Glomerular visceral epithelial cell (primary cell): ENCODE measurements at regions not wholly inside any gene's neighbourhood (a gene's known extent, or its start where the extent isn't known, plus 50 kb on each side); places are given as distances from the start of the nearest gene placed in this dataset.
"Not testable (repeated sequence)": the region's sequence is repeated elsewhere in the genome, so short reads cannot be mapped to it uniquely, and the experiment has no call there.

Experiments
- DNase-seq: peaks from one replicate; pipeline ENCODE4 v3.0.0-alpha.2; 2016; ENCODE audit errors: extremely low spot score

DNA sequence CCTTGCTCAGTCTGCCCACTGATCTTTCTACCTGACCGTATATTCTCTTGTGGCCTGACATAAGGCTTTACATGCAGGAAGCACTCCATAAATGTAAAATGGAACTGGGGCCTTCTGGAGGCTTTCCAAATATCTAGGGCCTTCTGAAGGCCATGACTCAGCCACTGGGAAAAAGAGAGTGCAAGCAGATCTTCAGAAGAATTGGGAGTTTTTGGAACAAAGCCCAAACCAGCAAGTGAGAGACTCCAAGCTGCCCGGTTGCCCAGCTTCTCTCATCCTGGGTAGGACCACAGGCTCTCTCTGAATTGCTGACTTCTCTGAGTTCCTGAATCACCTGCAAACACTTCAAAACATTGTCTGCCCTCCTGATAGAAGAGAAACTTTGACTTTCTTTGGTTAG lies 107.9 kb upstream of the BMAL1 start:
- peak; percentile 86 for DNase-seq

DNA sequence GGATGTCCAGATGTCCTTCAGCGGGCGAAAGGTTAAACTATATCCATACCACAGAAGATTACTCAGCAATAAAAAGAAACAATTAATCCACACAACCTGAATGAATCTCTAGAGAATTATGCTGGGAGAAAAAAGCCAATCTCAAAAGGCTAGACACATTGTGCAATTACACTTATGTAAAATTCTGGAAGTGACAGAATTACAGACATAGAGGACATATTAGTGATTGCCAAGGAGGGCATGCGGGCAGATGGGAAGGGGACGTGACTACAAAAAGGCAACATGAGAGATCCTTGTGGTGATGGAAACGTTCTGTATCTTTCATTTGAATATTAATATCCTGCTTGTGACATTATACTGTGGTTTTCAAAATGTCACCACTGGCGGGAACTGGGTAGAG lies 103.5 kb upstream of the BMAL1 start:
- DNase-seq: no peak

DNA sequence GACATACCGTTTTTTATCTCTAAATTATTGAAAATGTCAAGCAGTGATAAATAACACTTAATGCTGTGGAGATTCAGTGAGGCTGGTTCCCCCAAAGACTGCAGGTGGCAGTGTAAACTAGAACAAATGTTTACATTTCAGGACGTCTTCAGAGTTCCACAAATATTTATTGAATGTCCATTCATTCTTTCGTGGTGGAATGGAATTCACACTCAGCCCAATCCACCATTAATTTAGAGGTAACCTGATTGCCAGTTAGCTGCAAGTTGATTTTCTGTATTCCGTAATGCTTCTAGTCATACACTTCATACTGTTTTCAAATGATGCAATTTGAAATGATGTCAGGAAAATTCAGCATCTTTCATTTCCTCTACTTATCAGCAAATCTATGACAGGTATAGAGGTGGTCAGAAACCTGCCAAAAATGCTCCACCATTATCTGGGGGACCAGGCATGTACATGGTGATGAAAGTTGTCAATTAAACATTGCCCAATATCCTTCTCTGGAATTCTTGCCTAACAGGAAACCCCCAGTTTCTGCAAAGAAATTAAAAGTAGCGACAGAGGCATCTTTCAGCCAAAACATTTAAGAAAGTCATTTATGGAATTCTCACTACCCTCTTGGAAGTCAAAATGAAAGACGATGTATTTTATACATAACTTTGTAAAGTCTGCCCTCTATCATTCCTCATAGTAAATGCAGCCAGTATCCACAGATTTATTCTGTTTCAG lies 94.3 kb upstream of the BMAL1 start:
- peak; percentile 32 for DNase-seq

DNA sequence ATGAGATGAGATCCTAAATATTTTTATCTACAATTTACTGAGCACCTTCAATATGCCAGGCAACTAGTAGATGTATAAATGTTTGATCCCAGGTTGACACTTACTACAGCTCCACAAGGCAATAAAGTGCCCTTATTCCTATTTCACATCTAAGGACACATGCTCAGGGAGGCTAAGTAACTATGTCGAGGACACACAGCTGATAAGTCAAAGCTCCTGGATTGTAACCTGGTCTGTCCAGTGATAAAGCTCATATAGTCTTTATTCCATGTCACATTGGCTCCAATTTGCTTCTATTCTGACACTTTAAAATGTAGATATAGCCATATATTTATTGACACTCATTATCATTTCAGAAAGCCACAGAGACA lies 93.8 kb upstream of the BMAL1 start:
- no peak for DNase-seq

DNA sequence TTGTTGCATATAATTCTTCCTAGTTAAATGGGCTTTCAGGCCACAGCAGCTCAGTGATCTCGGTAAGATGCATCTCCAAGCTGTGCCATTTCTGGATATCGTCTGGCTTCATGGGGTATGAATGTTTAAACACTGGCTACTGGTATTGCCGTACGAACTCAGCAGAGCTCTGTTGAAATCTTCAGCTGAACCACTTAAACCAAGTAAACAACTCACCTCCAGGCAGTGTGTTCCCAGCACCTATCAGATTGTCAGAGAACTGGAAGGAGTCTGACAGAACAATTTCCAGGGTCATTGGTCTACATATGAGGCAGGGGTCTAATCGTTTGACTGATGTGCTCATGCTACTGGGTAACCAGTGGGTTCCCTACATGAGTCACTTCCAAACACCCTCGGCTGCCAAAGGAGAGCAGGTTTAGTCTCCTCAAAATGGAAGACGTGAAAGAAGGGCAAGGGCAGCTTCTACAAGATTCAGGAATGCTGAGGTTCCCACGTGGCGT lies 93.2 kb upstream of the BMAL1 start:
- DNase-seq: no peak

DNA sequence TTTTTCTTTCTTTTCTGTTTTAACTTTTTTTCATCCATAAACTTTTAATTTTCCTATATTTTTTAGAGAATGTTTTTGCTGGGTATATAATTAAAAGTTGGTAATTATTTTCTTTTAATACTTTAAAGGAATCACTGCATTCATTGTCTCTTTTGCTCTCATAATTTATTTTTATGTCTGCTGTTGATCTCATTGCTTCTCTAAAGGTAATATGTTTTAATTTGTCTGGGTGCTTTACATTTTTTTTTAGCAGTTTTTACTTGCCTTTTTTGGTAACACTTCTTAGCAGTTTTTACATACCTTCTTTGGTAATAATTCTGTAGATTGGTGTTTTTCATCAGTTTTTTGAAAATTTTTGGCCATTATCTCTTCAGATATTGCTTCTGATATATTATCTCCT lies 89.4 kb upstream of the BMAL1 start:
- DNase-seq: no peak

DNA sequence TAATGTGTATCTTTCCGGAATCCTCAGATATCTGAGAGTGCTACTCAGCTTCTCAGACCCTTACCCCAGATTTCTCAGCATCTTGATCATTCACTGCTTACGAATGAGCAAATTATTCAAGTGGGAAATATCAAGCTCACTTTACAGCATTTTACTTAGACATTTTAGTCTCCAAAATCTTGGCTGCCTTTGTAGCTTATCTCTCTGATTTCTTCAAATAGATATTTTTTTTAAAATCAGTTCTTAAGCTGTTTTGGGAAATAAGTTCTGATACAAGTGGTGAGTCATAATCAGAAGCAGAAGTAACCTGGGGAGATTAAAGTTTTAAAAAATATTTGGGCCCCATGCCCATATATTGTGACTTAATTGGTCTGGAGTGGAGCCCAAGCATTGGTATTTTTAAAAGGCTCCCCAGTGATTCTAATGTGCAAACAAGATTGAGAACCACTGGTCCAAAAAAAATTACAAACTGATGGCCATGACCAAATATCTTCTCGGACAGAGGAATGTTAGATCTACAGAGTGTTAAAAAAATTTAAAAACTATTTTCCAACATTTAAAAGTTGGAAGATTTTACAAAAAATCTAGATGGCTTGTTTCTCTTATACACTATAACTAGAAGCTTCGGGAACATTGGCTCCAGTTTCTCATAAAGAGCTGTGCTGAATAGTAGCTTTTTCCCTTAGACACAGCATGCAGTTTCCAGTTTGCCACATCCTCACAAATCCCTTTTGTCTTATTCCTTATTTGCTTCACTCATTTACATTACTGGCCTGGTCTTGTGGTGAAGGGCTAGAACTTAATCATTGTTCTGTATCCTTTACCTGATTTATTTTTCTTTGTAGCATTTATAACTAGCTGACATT lies 87.8 kb upstream of the BMAL1 start:
- DNase-seq: no peak

DNA sequence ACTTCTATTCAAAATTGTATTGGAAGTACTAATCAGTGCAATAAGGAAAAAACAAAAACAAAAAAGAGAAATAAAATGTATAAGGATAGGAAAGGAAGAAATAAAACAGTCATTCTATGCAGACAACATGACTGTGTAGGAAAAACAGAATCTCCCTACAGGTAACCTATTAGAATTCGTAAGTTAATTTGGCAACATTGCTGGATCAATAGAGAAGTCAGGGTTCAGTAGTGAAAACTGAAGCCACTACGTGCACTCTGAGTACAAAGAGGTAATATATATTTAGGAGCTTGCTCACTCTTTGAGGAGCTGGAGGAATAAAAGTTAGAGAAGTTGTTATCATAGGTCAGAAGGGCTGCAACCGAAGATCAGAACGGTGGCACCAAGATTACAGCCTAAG lies 84.0 kb upstream of the BMAL1 start:
- no peak for DNase-seq

DNA sequence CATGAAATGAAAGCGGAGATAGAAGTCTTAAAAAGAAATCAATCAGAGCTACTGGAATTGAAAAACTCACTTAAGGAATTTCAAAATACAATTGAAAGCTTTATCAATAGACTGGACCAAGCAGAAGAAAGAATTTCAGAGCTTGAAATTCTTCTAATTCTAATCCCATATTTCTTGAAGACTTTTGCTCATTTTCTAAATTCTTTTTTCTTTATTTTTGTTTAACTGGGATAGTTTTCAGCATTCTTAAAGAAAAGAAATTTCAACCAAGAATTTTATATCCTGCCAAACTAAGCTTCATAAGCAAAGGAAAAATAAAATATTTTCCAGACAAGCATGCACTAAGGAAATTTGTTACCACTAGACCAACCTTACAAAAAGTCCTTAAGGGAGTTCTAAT lies 80.2 kb upstream of the BMAL1 start:
- not testable (repeated sequence) for DNase-seq

DNA sequence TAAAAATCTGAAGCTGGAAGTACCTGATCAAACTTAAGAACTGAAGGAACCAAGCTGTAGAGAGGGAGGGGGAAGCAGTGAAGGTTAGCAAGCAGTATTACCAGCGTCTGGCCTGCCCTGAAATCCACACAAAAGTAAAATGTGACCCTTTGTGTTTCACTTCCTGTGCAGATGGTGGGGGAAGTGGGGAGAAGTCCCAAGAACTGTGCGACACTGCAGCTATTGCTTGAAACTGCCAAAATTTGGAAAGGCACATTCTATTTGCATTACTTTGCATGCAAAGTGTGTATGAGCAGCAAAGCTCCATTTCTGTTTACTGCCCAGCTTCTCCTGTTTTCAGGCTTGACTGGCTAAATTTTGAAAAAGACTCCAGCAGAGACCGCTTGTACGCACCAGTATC lies 72.1 kb upstream of the BMAL1 start:
- DNase-seq: no peak

DNA sequence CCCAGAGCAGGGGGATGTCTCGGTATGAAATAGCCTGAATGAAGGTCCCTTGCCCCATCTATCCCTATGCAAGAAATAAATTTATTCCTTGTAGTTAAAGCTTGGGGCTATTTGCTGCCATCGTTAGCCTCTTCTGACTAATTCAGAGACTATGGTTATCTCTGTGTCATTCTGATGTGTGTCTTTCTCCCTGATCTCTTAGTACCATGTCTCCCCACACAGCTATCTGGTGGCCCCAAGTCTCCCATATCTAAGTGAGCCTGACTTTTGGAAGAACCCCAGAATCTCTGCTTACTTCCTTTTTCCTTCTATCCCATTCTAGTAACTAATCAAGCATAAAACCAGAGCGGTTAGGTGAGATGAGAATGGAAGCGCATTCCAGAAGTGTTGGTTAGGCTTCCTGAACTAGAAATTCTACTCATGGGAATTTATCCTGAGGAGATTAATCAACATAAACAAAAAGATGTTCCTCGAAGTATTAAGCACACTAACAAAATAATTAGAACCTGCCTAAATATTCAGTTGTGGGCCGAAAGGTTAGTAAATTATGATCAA lies 71.4 kb upstream of the BMAL1 start:
- DNase-seq: no peak

DNA sequence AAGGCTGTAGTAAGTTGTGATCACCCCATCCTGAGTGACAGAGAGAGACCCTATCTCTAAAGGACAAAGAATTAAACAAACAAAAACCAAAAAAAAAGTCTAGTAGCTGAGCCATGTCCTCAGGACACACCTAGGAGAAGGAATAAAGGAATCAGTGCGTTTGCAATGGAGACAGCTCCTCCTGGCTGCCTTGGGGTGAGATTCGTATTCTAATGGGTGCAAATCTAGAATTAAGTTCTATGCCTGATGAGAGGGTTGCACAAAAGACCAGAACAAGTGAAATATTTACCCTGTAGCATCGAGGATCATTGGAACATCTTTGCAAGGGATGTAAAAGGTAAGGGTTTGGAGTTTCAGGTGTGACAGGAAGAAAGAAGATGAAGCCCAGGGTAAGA lies 70.3 kb upstream of the BMAL1 start:
- no peak for DNase-seq

DNA sequence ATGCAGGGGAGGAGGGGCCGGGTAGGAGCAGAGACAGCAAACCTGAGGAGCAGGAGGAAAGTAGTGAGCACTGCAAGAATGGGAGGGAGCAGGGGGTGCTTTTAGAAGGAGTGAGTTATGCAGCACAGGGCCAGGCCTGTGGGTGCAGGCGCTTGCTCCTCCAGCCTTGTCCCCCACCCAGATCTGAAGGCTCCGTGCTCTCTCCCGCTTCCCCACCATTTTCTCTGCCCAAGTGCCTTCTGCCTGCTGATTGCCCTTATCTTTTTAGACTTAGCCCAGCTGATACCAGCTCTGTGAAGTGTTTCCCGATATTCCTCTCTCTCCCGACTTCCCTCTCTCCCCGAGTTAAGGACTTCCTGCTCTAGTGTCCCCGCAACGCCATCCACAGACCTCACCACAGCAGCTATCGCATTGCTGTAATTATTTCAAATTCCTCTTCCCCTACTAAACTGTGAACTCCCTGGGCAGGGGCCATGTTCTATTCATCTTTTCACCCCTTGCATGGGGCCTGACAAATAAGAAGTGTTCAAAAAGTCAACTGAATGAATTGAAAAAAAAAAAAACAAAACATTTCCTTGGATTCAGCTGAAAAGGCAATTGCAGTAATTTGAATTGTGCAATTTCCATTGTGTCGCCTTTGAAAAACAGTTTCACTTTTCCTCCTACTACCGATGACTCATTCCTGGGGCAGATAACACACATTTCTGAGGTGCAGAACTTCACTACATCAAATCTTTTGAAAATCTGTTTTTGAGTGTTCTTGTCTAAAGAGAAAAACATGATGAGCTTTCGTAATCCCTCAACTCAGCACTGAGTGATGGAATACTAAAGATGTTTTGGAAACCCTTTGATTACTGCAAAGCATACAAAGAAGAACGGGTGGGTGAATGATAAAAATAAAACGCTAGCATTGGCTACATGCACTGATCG lies 69.7 kb upstream of the BMAL1 start:
- DNase-seq: peak; percentile 54

DNA sequence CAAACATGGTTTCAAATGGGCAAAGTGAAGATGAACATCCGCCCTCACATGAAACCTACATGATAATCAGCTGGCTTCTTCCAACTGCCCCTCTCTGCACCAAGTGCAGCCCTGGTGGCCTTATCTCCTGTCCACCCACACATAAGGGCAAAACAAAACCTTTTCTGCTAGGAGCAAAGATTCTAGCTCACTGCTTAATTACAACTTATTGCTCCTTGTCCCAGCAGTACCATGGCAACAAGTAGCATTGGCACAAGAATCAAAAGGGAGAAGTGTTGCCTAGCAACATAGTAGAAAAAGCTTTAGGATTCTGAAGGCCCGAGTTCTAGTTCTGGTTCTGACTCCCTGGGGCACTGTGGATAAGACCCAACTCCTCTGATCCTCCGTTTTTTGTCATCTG lies 68.7 kb upstream of the BMAL1 start:
- DNase-seq: no peak

DNA sequence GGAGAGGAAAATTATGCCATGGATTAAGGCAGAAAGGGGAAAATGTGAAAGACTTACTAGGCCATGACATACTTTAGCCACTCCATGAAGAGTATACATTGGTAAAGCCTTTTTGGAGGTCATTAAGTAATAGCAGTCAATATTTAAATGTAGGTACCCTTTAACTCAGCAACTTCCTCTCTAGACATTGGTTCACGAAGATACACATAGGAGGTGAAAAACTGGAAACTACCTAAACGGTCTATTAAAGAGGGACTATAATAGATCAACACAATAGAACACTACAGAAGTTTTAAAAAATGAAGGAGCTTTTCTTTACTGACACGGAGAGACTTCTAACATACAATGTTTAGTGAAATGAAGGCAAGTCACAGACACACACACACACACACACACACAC lies 68.2 kb upstream of the BMAL1 start:
- no peak for DNase-seq

DNA sequence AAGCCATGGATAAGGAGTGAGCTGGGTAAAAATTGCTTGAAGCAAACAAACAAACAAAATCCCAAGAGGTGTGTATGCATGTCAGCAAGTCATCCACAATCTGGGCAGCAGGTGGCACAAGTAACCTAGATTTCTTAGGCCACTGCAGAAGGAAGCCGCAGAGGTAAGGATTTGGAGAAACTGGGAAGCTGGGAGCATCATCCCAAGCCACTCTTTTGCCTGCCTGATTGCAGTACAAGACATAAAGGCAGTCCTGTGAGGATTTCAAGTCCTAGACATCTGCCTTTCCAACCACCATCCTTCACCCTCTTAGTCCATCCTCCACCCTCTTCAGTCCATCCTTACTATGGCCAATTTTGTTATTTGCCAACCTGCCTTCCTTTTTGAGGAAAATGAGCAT lies 67.2 kb upstream of the BMAL1 start:
- peak; percentile 76 for DNase-seq

DNA sequence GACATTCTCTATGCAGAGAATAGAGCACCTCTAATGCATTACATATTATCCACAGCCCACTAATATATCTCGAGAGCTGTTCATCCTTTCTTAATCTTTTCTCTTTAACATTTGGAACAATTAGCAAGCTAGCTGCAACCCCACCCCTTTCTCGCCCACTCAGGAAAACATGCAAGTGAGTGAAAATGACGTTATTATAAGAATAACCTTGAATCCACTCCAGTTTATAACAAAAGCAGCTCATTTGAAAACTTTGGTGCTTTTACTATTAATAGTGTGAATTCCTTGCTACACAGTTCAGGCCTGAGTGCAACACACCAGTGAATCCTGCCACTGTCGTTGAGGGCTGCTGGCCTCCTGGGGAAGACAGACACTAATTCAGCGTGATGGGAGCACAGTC lies 63.3 kb upstream of the BMAL1 start:
- no peak for DNase-seq

DNA sequence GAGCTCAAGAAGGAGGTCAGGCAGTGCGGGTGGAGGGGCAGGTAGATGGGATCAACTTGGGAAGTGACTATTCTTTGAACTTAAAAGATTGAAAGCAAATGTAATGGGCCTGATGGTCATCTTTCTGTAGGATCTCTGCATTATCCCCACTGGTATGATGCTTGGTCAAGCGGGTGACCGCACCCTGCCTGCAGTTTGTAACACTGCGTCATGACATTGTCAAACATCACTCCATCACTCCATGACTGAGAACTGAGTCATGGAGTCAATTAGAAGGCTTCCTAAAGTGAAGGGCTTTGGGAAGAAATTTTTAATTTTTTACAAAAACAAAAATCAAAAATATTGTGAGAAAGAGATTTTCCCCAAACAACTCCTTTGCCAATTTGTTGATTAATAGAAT lies 62.4 kb upstream of the BMAL1 start:
- DNase-seq: peak; percentile 84

DNA sequence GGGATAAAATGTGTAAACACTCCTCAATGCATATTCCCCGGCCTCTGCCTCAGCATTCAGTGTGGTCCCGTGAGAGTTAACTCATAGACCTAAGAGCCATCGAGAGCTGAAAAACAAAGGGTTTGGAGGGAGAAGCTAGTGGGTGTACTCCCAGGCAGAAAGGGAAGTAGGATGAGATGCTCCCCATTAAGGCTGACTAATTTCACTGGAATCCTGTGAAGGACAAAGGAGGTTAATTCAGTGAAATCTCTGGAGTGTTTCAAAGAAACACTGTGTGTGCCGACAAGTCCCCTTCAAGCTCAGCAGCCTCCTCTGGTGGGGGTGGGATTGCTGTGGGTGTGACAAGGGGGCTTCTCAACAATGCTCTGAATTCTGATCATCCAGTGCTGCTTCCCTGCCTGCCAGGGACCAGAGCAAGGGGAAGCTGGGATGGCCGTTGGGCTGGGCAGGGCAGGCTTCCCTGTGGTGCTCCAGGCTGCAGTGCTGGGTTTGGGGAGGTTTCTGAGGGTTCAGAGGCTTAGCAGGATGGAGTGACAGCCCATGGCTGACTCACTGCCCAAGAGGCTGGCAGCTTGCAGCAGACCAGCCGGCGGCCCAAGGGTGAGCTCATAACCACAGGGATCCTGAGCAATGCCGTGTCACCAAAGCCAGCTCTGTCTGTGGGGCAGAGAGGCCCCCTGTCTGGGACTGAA lies 61.4 kb upstream of the BMAL1 start:
- peak; percentile 98 for DNase-seq

DNA sequence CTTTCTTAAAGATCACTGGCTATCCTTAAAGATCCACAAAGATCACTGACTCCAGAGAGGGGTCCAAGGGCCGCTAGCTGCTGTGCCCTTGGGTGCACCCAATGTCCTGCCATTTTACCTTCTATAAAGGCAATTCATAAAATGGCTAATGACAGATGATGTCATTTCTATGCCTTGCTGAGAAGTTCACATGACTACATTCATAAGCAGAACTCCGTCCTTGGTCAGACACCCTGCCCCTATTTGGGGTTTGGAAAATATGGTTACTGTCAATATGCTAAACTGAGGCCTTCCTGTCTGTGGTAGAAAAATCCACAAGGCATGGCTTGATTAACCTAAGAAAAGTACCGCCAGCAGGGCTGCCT lies 60.9 kb upstream of the BMAL1 start:
- no peak for DNase-seq

DNA sequence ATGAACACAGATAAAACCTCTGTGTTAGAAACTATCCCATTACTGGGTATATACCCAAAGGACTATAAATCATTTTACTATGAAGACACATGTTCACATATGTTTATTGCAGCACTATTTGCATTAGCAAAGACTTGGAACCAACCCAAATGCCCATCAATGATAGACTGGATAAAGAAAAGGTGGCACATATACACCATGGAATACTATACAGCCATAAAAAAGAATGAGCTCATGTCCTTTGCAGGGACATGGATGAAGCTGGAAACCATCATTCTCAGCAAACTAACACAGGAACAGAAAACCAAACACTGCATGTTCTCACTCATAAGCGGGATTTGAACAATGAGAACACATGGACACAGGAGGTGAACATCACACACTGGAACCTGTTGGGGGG lies 58.9 kb upstream of the BMAL1 start:
- DNase-seq: not testable (repeated sequence)
